Activated effector memory CD4-positive, alpha-beta T cell treated with anti-CD3 and anti-CD28 coated beads, Interleukin-2, amount 50 U/mL, for 16 hours (primary cell): ENCODE measurements at regions not wholly inside any gene's neighbourhood (a gene's known extent, or its start where the extent isn't known, plus 50 kb on each side); places are given as distances from the start of the nearest gene placed in this dataset.
"Not testable (repeated sequence)": the region's sequence is repeated elsewhere in the genome, so short reads cannot be mapped to it uniquely, and the experiment has no call there.

Experiments
- DNase-seq: peaks from one replicate; pipeline ENCODE4 v3.0.0-alpha.2; 2020

- peak; percentile 45 for DNase-seq
Measured at GRCh38 chr1:29428997-29429396, 192.7 kb downstream of the PTPRU start.

GRCh38 chr1:29428280-29428615 lies 191.9 kb downstream of the PTPRU start:
- DNase-seq, result peak; percentile 21

DNA sequence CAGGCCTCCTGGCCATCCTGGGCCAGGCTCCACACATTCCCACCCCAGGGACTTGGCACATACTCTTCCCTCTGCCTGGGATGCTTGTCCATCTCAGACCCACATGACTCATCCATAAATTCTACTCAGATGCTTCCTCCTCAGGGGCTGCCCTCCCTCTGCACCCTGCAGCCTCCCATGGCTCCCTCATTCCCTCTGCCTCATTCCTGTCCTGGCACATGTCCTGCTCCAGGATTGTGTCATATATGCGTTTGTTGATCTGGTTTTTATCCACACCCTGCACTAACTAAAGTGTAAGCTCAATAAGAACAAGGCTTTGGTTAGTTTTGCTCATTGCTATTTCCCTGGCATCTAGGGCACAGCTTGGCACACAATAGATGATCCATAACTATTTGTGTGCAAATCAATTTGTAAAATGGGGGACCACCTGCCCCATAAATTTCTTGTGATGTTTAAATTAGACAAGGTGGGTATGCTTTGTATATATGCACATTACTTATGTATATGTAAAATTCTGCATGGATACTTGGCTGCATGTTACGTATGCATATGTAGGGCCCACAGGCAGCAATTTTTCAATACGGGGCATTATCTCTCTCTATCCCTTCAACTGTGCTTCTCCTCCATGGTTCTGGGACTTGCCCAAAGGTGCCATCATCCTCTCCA lies 191.4 kb downstream of the PTPRU start:
- DNase-seq, result peak; percentile 17

DNA sequence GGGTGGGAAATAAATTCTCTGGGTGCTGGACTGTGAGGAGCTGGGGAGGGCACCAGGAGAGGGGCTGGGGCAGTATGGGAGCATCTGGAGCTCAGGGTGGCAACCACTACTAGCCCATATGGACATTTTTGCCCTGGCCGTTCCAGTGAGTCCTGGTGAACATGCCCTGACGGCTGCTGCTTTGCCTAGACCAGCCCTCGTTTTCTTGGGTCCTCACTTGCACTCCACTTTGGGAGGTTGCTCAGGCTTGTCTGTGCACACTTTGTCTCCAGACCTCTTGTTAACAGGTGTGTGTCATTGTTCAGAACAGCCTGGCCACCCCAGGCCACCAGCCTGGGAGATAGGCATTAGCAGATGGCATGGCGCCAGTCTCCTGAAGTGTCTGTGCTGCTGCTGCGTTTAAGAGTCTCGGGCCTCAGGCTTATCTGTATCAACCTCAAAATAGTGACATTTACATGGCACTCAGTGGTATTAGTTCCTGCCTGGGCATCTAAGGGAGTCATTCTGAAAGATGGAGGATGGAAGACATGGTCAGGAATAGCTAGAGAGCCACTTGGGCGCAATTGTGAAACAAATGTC lies 190.5 kb downstream of the PTPRU start:
- DNase-seq, result peak; percentile 33

GRCh38 chr1:29425631-29426030 lies 189.3 kb downstream of the PTPRU start:
- DNase-seq, result peak; percentile 14

DNA sequence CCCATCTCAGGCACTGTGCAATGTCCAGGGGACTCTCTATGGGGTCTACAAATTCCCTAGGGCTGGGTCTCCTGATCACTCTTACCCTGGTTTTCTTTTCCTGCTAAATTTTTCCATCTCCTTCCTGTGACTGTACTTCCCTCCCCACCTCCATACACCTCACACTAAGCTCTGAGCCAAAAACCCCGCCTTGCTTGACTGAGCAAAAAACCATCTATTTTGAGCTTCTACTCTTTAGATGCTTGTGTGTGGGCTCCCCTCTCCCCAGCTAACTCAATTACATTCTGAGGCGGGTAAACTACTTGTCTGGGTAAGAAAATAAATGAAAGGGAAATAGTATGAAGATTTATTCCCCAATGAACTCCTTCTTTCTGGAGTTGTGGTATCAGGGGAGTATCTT lies 187.9 kb downstream of the PTPRU start:
- DNase-seq, result no peak

DNA sequence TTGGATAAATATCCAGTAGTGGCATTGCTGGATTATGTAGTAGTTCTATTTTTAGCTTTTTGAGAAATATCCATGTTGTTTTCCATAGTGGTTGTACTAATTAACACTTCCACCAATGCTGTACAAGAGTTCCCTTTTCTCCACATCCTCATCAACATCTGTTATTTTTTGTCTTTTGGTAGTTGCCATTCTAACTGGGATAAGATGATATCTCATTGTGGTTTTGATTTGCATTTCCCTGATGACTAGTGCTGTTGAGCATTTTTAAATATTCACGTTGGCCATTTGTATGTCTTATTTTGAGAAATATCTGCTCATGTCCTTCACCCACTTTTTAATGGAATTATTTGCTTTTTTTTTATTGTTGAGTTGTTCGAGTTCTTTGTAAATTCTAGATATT lies 183.9 kb downstream of the PTPRU start:
- DNase-seq, result no peak

DNA sequence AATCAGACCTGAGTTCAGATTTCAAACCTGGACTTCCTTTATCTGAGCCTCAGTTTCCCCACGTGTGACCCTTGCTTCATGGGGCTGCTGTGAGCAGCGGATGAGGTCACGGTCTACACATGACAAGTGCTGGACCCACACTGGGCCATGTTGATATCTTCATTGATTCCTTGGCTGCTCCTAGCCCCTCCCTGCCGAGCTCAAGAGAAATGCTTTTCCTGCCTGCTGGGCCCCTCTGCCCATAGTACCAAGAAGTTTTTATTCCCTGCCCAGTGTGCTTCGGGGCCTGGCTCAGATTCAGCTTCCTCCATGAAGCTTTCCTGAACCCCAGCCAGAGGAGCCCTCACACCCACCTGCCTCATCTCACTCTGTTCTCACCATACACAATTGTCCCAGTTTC lies 181.6 kb downstream of the PTPRU start:
- DNase-seq, result no peak

- DNase-seq, result no peak
Measured at GRCh38 chr1:29417147-29417858, 181.0 kb downstream of the PTPRU start.

- DNase-seq, result no peak
Measured at GRCh38 chr1:29416267-29417146, 180.2 kb downstream of the PTPRU start.

DNA sequence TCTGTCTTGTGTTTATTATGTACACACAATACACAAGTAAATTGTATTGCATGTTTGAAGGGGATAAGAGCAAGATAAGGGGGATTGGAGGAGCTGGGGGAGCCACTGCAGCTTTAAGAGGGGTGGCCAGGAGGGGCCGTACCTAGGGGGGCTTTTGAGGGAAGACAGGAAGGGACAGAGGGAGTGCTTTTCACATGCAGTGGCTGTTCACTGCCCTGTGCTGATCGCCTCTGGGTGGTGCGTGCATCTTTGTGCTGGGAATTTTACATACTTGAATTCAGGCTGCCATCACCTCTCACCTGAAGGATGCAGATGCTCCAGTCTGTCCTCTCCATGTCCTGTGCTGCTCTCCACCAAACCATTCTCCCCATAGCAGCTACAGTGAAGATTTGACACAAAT lies 179.5 kb downstream of the PTPRU start:
- DNase-seq, result no peak

DNA sequence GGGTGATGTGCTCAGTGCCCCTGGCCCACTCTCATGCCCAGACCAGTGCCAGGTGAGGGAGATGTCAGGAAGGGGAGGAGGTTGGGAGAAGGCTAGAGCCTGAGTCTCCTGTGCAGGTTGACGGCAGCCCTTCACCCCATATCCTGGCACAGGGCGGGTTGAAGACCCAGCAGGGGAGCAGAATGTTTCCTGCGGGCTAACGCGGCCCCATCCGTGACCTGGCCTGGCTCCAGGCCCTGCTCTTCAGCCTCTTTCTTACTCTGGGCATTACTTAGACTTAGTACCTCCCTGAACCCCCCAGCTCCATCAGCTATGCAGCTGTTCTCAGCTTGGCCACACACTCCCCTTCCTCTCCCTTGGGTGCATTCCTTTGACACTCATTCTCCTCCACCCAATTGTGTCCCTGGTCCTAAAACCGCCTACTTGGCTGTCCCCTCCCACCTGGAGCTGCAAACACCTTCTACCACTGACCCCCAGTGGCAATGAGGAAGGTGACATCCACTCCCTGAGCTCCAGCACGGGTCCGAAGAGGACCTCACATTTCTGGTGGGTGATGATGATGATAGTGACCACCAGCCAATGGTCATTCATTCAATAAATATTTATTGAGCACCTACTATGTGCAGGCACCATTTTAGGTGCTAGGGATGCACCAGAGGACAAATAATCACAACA lies 179.0 kb downstream of the PTPRU start:
- DNase-seq, result no peak

DNA sequence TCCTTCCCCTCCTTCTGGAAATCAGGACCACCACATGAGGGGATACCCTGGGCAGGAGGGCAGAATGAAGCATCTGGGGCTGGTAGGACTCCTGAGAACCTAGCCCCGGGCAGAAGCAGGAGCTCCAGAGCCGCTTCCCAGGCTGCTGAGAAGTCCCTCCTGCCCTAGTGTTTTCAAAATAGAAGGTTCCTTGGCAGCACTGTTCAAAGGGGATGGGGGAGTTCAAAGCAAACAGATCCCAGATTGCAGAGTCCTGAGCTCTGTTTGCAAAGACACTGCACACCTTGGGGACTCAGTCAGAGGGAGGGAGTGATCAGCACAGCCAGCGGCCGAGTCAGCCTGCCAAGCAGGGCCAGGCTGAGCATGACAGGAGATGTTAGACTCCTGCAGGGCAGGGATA lies 177.8 kb downstream of the PTPRU start:
- no peak for DNase-seq

DNA sequence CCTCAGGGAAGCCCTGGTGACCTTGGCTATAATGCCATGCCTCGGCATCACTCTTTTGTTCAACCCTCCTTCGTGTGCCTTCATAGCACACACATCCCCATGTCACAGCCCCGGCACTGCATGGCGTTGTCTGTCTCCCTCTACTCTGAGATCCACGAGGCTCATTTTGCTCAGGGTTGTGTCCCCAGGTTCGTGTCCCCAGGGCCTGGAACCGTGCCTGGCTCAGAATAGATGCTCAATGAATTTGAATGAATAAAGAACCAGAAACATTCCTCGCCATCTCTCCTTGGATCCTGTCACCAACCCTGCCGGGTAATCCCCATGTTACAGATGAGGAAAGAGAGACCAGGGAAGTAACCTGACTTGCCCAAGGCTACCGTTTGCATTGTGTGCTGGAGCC lies 177.3 kb downstream of the PTPRU start:
- DNase-seq, result no peak

GRCh38 chr1:29412591-29412990 lies 176.3 kb downstream of the PTPRU start:
- no peak for DNase-seq

- DNase-seq, result no peak
Measured at GRCh38 chr1:29410476-29410875, 174.2 kb downstream of the PTPRU start.

DNA sequence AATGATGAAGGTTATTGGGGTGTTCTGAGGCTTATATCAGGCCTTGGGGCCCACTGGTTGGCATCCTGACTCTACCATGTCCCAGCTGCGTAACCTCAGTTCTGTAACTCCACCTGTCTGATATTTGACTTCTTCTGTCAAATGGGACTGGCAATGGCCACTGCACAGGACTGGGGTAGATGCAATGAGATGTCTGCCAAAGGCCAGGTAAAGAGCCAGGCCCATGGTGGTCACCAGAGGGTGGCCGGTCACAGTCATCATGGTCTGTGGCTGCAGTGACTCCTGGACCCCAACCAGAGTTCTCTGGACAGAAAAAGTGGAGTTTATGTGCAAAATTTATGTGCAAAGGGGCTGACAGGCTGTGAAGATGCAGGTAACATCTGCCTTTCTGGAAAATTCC lies 173.3 kb downstream of the PTPRU start:
- DNase-seq, result no peak

GRCh38 chr1:29408831-29409605 lies 172.7 kb downstream of the PTPRU start:
- no peak for DNase-seq

- no peak for DNase-seq
Measured at GRCh38 chr1:29406814-29407213, 170.5 kb downstream of the PTPRU start.

DNA sequence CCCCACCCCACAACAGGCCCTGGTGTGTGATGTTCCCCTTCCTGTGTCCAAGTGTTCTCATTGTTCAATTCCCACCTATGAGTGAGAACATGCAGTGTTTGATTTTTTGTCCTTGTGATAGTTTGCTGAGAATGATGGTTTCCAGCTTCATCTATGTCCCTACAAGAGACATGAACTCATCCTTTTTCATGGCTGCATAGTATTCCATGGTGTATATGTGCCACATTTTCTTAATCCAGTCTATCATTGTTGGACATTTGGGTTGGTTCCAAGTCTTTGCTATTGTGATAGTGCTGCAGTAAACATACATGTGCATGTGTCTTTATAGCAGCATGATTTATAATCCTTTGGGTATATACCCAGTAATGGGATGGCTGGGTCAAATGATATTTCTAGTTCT lies 163.9 kb downstream of the PTPRU start:
- DNase-seq, result not testable (repeated sequence)

GRCh38 chr1:29399465-29399864 lies 163.1 kb downstream of the PTPRU start:
- no peak for DNase-seq

DNA sequence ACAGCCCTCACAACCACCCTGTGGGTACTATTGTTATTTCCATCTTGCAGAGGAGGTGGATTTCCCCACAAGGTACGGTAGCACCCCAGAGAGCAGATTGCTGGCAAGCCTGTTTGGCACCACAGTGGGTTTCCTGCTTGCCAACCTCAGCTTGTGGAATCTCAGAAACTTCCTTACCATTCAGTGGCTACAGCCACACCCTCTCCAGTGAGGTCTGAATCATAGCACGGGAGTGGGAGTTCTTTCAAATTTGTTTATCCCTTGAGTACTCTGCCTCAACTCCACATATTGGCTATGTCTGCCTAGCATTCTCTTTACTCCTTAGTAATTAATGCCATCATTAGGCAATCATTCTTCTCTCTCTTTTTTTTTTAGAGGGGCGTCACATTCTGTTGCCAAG lies 162.1 kb downstream of the PTPRU start:
- DNase-seq, result no peak
